NOMO-1 (cell line): ENCODE measurements at regions not wholly inside any gene's neighbourhood (a gene's known extent, or its start where the extent isn't known, plus 50 kb on each side); places are given as distances from the start of the nearest gene placed in this dataset.
"Not testable (repeated sequence)": the region's sequence is repeated elsewhere in the genome, so short reads cannot be mapped to it uniquely, and the experiment has no call there.

ENCODE experiments used
- DNase-seq, 2 experiments: peaks; one replicate each; lab custom pipeline; 2025; ENCODE audit not compliant: unreplicated experiment in 2 of 2; lab: John Stamatoyannopoulos, UW

DNA sequence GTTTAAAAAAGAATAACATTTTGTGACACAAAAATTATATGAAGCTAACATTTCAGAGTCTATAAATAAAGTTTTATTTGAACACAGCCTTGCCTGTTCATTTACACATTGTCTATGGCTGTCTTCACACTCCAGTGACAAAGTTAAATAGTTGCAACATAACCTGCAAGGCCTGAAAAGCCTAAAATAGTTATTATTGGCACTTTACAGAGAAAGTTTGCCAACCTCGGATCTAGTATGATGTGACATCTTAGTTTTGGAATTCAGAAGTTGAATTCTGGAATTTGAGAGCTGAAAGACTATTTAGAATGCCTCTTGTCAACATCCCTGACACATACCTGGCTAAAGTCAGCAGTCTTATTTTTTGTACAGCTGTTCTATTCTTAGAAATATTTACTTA, 68.3 kb downstream of the DYRK2 start:
- DNase-seq = no peak

DNA sequence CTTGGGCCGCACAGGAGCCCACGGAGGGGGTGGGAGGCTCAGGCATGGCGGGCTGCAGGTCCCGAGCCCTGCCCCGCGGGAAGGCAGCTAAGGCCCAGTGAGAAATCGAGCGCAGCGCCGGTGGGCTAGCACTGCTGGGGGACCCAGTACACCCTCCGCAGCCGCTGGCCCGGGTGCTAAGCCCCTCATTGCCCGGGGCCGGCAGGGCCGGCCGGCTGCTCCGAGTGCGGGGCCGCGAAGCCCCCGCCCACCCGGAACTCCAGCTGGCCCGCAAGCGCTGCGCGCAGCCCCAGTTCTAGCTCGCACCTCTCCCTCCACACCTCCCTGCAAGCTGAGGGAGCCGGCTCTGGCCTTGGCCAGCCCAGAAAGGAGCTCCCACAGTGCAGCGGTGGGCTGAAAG, 70.8 kb downstream of the DYRK2 start:
- not testable (repeated sequence) for DNase-seq

DNA sequence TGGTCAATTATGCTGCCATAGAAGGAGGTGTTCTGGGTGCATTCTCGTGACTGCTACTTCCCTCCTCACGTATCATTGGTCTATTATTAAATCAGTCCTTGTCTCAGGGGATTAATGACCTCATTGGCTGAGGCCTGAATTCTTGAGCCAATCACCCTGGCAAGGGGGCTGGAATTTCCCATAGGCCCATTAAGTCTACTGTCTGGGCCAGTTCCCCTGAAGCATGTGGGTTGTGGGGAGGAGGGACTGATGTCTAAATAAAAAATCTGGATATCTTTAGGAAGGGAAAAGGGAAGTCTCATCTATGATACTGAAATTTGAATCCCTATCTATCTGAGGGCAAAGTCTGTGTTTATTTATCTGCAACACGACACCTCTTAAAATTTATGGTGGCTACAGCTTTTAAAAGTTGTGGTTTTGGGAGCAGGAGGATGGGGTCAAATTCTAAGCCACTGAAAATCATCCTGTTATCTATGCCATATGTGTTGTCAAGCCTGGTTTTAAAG, 71.9 kb downstream of the DYRK2 start:
- no peak for DNase-seq

DNA sequence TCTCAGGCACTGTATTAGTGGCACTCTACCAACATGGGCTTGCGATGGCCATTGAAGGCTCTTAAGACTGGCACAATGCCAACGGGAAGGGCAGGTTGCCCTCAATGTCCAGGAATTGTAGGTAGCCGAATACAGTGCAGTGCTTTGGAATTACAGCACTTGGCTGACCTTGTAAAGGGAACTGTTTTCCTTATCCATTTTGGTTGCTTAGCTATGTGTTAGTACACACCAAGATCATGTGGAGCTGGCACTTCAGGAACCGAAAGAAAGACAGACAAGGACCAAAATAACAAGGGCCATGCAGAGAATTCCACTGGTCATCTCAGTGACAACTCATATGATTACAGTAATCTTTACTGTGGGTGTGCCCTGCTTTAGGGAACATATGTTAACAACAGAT, 72.7 kb downstream of the DYRK2 start:
- DNase-seq = no peak

DNA sequence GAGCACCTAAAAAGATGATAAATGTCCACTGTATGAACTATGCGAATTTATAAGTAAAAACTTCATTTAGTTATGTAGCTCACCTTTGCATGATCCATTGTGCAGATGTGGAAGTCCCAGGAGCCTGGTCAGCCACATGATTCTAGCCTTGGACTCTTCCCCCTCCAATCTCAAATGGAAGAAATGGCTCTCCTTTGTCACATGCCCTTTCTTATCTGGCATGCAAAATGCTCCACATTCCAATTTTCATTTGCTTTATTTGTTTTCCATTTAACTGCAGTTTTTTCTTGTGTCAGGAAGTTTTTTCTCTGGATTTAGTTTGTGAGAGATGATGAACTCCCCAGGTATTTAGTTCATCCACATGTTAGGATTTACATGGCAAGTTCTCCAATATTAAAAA, 73.8 kb downstream of the DYRK2 start:
- DNase-seq = no peak

DNA sequence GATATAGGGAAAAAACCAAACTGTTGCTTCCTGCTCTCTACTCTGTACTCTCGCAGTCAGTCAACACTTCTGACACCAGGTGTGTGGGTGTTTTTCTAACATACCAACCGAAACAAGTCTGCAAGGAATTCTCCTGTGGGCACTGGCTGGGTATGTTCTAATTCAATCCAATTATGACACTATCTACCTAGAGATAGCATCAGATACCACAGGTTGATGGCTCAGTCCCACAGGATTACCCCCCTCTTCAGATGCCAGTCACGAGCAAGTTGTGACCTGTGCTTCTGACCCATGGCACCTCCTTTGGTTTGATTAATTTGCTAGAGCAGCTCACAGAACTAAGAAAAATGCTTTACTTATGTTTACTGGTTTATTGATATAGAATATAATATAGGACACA, 78.3 kb downstream of the DYRK2 start:
- DNase-seq = no peak

DNA sequence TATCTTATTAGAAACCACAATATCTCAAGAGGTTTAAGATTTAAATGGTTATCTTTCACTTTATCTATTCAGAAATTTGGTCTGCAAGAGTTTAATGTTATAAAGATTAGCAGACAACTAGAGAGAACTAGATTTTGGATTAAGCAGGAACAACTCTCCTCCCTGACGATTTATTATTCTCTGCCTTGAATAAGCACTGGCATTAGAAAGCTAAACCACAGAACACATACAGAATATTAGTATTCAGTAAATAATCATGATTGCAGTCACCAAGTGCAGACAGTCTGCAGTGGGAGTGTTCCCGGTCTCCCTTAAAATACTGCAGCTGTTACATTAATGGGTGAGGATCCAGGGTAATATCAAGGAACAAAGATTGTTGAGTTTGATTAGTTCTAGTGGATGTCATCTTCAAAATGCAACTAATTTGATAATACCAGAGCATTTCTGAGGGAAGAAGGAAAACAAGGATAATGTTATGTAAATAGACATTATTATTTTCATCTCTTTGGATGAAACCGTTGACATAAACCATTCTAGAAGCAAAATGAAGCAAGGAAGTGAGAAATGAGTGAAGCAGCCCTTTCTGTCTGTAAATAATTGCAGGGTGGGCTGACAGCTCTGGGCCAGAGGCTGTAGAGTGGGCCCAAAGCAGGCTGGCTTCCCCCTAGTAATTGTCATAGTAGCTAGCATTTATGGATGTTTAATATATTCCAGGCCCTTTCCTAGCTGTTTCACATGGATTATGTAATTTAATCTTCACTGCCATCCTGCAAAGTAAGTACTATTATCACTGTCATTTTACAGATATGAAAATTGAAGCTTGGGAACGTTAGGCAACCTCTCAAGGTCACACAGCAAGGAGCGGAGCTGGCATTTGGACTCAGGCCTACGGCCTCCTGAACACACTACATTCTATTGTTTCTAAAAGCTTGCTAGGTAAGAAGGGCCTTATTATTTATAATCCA, 79.4 kb downstream of the DYRK2 start:
- DNase-seq = no peak

DNA sequence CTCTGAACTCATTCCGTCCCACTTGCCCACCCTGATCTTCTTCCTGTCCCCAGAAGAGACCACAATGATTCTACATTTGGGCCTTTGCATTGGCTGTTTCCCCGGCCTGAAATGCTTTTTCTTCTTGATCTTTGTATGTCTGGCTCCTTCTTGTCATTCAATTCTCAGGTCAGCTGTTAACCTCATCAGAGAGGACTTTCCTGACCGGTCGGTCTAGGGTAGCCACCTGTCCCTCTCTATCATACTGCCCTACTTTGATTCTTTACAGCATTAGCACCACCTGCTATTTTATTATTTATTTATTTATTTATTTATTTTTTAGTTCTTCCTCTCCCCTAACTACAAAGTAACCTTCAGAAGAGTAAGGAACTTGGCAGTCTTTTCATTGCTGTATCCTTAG, 84.3 kb downstream of the DYRK2 start:
- DNase-seq = no peak

DNA sequence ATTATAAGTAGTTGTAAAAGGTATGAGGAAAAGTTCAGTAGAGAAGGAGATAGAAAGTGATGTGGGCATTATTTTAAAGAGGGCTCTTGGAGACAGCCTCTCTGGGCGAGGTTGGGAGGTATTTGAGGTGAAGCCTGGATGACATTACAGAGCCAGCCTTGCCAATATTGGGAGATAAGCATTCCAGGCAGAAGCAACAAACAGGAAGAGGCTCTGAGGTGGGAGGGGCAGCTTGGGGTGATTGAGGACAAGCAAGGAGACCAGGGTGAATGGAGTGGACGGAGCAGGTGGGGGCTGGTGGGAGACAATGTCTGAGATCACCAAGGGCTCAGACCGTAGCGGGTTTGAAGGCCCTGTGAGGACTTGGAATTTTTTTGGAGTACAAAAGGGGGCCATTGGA, 87.3 kb downstream of the DYRK2 start:
- no peak for DNase-seq

DNA sequence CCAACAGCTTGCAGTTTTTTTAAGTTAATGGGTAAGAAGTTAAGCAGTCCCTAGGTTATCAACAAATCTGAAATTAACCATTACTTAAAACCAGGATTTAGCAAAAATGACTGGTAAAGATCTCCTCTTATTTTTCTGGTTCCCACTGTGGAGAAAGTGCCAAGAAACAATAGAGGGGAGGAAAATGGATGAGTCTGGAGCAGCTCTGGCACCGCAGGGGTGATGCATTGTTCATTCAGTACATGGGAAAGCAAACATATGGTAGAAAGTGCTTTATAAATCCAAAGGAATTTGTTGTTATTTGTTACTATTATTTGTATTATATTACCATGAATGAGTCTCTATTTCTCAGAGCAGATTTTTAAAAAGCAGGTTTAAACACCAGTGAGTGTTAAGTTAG, 92.2 kb downstream of the DYRK2 start:
- DNase-seq = no peak

DNA sequence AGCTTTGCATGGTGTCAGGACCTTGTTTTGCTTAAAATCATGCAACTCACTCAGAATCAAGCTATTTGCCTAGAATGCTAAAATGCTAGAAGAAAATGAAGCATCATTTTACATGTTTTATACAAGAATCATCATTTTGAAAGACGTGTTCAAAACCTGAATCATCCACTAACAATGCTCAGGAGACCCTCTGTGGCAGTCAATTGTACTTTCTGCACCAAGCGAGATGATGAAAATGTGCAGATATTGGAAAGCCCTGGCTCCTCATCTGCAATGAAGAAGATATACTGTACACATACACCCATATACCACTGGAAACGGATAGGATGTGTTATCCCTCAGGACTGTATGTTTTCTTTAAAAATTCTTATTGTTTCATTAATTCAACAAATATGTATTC, 92.7 kb downstream of the DYRK2 start:
- DNase-seq = no peak

DNA sequence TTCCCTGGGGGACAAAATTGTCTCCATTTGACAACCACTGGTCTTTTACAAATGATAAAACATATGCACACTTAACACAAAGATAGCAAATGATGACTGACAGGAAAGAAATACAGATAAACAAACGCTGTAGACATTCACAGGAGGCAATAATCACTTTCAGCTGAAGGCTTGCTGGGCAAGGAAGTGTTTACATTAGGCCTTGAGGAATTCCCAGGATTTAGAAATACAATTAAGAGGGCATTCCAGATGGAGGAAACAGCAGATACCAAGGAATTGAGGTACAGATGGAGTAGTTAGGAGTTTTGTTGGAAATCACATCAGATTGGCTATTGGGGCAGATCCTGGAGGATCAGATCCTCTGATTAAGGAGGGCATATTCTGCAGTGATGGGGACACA, 93.9 kb downstream of the DYRK2 start:
- no peak for DNase-seq

DNA sequence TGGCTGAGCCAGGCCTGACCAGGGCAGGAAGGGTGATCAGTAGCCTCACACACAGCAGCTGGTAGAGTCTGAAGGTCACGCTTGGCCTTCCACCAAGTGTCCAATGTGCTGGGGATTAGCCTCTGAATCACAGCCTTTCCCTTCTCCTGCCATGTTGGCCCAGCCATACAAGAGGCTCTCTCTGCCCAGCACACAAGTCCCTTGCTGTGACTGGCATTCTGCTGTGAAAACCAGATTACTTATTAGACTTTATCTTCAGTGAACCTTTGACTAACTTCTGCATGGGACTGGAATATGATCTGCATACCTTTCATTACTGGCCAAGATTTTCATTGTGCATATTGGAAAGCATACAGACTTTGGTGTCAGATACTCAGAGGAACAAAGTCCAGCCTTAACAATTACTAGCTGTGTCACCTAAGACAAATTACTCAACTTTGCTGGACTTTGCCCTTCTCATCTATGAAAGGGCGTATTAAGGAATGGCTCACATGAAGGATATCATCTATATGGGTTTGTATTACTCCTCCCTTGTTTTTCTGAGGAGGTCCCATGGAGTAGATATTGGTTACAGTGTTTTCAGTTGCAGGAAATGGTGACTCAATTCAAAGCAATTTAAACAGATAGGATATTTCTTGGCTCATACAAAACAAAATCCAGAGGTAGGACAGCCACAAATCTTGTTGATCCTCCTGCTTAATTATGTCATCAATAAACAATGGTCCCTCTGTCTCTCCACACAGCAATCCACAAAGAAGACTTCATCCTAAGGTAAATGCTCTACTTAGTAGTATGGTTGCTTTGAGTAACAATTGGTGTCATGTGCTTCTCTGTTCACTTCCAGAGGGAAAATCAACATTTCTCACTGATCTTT, 99.6 kb downstream of the DYRK2 start:
- no peak for DNase-seq

DNA sequence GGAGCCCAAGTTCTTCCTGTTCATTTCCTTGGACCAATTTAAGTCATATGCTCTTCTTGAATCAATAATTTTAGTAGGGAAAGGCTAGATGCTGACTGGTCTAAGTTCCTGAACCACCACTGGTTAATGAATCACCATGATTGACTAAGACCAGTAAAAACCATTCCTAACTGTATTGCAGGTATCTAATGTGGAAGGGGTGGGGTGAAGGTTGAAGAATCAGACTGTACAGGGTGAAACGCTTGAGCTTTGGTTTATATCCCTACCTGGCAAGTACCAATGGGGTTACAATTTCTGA, 100.1 kb downstream of the DYRK2 start:
- no peak for DNase-seq

DNA sequence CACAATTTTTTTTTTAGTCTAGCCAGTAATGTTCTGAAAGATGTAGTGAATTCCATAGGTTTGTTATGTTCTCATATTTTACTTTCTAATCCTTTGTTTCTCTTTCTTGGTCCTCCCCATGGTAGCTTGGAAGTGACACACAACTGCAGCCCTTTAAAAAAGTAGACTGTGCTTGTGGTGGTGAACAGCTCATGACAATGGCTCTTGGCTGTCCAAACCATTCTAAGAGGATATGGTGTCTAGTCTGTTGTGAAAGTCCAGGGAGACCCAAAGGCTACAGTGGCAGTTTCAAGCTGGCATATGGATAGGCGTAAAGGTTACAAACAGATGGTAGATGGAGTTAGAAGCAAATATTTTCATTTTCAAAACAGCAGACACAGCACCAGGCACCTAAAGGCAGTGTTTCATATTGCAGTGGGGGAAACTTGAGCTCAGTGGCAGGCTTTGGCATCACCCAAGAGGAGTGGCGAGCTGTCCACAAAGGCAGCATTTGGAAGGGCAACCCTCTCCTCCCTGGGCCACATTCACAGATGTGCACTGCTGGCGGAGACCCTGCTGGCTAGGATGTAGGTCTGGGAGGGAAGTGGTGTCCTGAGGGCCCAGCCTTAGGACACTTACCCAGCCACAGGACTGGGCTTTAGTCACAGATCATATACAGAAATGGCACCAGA, 102.1 kb downstream of the DYRK2 start:
- no peak for DNase-seq

DNA sequence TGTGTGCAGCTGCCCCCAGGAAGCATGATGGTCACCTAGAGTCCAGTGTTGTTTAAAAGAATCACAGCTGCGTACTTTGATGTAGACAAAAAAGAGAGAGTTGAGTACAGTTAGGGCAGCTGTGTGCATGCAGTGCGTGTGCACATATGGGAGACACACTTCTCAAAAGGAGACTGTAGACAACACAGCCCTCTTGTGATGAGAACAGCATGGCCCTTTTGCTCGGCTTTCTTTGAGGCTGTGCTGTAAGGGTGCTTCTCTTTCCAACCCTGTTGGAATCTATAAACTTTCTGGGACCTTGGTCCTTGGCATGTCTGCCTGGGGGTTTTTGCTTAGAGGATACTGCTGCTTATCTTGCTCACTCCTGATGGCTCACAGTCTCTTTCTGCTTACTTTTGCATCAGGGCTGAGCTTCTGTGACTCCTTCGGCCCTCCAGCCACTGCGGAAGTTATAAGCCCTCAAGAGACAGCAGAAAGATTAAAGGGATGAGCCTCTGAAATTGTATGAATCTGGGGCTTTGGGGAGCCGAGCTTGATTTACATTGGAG, 102.9 kb downstream of the DYRK2 start:
- no peak for DNase-seq

DNA sequence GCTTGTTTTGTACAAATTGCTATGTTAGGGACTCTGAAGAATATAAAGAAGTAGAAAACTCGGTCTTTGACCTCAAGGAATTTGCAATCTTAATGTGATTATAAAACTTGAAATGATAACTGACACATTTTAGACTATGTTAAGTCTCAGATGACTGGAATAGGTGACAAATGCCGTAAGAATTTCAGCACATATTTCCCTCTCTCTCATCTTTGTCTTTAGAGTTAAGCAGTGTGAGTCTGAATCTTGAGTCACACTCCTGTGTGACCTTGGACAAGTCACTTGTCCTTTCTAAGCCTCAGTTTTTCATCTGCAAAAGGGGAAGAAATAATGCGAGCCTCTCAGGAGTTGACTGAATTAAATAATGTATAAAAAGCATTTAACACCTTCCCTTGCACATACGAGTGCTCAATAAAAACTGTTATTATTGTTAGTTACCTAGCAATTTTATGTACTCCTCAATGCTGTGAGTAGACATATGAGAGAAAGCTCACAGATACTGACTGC, 103.7 kb downstream of the DYRK2 start:
- DNase-seq = no peak

DNA sequence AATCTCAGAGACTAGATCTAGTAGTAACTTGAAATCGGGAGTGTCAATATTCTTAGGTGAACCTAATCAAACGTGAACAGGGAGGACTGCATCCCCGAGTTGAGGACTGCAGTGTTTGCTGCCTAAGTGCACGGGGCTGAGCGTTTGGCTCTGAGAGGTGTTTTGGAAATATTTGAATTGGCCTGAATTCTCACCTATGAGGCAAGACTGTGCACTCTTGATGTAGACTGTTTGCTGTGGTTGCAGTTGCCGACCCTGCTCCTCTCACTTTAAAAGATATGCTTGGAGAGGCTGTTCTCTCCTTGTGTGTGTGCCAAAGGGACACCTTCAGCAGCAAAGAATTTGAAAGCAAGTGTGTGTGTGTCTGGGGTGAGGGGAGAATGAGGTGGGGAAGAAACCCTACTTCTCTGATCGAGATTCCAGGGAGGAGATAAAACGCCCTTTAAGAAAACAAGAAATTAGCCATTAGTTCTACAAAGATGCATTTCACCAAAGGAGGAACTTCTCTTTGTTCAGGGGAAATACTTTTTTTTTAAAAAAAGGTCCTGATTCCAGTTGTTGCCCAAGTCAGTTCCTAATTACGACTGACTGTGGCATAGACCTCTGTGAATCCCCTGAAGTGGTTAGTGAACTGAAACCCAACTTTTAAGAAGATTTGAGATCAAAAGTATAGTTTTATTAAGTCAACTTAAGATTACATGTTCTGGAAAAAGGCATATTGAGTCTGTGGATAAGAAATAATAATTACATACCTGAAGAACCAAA, 106.6 kb downstream of the DYRK2 start:
- DNase-seq = peak in 1 of 2 experiments; percentile 22

DNA sequence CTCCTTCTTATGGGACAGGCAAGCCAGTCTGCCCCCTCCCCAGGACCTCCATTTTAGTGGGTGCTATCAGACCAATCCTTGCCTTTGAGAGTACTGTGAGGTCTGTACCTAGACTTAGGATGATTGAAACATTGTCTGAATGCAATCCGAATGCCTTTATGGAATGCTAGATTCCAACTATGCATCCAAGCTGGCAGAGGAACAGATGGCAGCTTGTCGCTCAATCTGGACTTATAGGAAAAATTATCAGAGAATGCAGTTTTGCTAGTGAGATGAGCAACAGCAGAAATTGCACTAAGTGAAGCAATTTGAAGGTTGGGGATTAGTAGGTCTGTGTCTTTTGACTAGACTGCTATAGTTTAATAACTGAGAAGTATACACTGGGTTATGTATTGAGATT, 109.1 kb downstream of the DYRK2 start:
- DNase-seq = no peak

DNA sequence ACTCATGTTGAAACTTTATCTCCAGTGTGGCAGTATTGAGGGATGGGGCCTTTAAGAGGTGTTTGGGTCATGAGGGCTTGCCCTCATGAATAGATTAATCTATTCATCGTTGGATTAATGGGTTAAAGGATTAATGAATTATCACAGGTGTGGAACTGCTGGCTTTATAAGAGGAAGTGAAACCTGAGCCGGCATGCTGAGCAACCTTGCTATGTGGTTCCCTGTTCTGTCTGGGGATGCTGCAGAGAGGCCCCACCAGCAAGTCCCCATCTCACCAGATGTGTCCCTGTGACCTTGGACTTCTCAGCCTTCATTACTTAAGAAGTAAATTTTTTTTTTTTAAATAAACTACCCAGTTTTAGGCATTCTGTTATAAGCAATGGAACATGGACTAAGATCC, 109.6 kb downstream of the DYRK2 start:
- DNase-seq = peak in 1 of 2 experiments; percentile 16
